ENCODE measurements at regions not wholly inside any gene's neighbourhood (a gene's known extent, or its start where the extent isn't known, plus 50 kb on each side); places are given as distances from the start of the nearest gene placed in this dataset.

DNA sequence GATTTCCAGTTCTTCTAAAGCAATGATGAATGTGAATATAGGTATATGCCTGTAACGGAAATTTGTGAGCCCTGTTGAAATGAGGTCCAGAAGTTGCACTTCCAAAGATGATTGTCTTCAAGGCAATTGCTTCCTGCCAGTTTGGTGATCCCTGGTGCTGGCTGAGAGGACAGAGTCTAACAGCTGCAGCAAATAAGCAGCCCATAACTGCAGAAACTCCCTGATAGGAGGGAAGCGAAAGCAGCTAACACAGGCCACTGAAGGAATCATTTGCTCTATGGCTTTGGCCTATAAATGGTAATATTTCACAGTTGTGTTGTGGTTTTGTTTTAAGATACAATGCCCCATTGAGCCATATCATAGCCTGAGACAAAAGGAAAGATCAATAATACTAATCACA, 451.5 kb upstream of the MIR17HG start:
- Histone ChIP-seq H3K4me3 (replicated peaks; ENCODE audit: insufficient read depth, low read length) (no peak overlapping the region), H3K27me3 (ENCODE audit: insufficient read depth, poor library complexity, severe bottlenecking) (no peaks in the 10 kb centered on the region), H3K27ac (replicated peaks) (no peak overlapping the region)
- TF ChIP-seq SPI1 (IDR thresholded peaks at IDR 0.05; ENCODE audit: borderline replicate concordance, low read depth) (no peak), GABPA (IDR thresholded peaks at IDR 0.05; ENCODE audit: low read depth) (no peak), POLR2AphosphoS5 (IDR thresholded peaks at IDR 0.05; ENCODE audit: low read depth) (no peak)
- TF ChIP-seq, protein P1, sequence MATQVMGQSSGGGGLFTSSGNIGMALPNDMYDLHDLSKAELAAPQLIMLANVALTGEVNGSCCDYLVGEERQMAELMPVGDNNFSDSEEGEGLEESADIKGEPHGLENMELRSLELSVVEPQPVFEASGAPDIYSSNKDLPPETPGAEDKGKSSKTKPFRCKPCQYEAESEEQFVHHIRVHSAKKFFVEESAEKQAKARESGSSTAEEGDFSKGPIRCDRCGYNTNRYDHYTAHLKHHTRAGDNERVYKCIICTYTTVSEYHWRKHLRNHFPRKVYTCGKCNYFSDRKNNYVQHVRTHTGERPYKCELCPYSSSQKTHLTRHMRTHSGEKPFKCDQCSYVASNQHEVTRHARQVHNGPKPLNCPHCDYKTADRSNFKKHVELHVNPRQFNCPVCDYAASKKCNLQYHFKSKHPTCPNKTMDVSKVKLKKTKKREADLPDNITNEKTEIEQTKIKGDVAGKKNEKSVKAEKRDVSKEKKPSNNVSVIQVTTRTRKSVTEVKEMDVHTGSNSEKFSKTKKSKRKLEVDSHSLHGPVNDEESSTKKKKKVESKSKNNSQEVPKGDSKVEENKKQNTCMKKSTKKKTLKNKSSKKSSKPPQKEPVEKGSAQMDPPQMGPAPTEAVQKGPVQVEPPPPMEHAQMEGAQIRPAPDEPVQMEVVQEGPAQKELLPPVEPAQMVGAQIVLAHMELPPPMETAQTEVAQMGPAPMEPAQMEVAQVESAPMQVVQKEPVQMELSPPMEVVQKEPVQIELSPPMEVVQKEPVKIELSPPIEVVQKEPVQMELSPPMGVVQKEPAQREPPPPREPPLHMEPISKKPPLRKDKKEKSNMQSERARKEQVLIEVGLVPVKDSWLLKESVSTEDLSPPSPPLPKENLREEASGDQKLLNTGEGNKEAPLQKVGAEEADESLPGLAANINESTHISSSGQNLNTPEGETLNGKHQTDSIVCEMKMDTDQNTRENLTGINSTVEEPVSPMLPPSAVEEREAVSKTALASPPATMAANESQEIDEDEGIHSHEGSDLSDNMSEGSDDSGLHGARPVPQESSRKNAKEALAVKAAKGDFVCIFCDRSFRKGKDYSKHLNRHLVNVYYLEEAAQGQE (IDR thresholded peaks at IDR 0.05; ENCODE audit: insufficient replicate concordance, low read depth) = no peak
- TF ChIP-seq, protein P2, sequence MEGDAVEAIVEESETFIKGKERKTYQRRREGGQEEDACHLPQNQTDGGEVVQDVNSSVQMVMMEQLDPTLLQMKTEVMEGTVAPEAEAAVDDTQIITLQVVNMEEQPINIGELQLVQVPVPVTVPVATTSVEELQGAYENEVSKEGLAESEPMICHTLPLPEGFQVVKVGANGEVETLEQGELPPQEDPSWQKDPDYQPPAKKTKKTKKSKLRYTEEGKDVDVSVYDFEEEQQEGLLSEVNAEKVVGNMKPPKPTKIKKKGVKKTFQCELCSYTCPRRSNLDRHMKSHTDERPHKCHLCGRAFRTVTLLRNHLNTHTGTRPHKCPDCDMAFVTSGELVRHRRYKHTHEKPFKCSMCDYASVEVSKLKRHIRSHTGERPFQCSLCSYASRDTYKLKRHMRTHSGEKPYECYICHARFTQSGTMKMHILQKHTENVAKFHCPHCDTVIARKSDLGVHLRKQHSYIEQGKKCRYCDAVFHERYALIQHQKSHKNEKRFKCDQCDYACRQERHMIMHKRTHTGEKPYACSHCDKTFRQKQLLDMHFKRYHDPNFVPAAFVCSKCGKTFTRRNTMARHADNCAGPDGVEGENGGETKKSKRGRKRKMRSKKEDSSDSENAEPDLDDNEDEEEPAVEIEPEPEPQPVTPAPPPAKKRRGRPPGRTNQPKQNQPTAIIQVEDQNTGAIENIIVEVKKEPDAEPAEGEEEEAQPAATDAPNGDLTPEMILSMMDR (IDR thresholded peaks at IDR 0.05; ENCODE audit: insufficient read depth, low read length) = no peak
- DNase-seq (ENCODE audit: low read depth in 1 of 2, low spot score in 1 of 2) = no peak

DNA sequence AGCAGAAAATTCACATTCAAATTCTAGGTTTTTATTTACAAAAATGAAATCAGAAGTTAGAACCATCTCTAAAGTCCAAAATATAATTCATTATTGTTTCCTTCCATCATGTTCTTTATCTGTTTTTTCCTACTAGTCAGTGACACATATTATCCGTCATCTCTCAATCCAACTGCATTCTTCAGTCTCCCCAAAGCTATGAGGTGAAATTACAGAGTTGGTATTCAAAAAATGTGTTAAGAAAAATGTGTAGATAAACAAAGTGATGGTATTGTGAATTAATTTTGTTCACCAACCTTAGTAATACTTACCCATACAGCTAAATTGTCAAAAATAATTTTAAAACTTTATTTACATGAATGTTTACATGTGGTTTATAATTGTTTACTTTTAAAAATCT, 448.7 kb upstream of the MIR17HG start:
- DNase-seq (ENCODE audit: low read depth in 1 of 2, low spot score in 1 of 2) = no peak
- no peak overlapping the region for H3K4me3 ChIP-seq (replicated peaks; ENCODE audit: insufficient read depth, low read length)
- TF ChIP-seq, protein P1 (IDR thresholded peaks at IDR 0.05; ENCODE audit: insufficient replicate concordance, low read depth) = no peak
- TF ChIP-seq, protein P2 (IDR thresholded peaks at IDR 0.05; ENCODE audit: insufficient read depth, low read length) = no peak
- TF ChIP-seq POLR2AphosphoS5 (IDR thresholded peaks at IDR 0.05; ENCODE audit: low read depth) (no peak), SPI1 (IDR thresholded peaks at IDR 0.05; ENCODE audit: borderline replicate concordance, low read depth) (no peak), GABPA (IDR thresholded peaks at IDR 0.05; ENCODE audit: low read depth) (no peak)
- no peak overlapping the region for H3K27ac ChIP-seq (replicated peaks)
- no peaks in the 10 kb centered on the region for H3K27me3 ChIP-seq (ENCODE audit: insufficient read depth, poor library complexity, severe bottlenecking)

DNA sequence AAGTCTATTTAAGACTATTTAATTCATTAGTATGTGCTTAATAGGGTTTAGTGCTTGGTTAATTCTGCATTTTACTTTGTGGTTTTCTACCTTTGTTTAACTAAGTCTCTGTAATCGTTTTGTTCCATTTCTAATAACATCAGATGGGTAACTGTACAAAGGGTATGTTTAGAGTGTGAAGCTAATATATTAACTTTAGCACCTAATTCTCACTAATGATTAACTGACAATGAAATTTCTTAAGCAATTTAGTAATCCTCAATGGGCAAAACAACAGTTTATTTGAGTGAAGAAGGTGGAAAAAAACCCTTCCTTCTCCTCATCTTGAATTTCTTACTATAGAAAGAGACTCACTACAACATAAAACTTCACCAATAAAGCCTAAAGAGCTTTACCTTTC, 448.1 kb upstream of the MIR17HG start:
- no peaks in the 10 kb centered on the region for H3K27me3 ChIP-seq (ENCODE audit: insufficient read depth, poor library complexity, severe bottlenecking)
- TF ChIP-seq, protein P2 (IDR thresholded peaks at IDR 0.05; ENCODE audit: insufficient read depth, low read length) = no peak
- no peak for TF ChIP-seq GABPA (IDR thresholded peaks at IDR 0.05; ENCODE audit: low read depth)
- TF ChIP-seq POLR2AphosphoS5 (IDR thresholded peaks at IDR 0.05; ENCODE audit: low read depth) = no peak
- no peak for TF ChIP-seq SPI1 (IDR thresholded peaks at IDR 0.05; ENCODE audit: borderline replicate concordance, low read depth)
- TF ChIP-seq, protein P1 (IDR thresholded peaks at IDR 0.05; ENCODE audit: insufficient replicate concordance, low read depth) = no peak
- DNase-seq (ENCODE audit: low read depth in 1 of 2, low spot score in 1 of 2) = no peak
- H3K4me3 ChIP-seq (replicated peaks; ENCODE audit: insufficient read depth, low read length) = no peak overlapping the region
- H3K27ac ChIP-seq (replicated peaks) = no peak overlapping the region
